Fibroblast of lung (primary cell): ENCODE measurements at regions not wholly inside any gene's neighbourhood (a gene's known extent, or its start where the extent isn't known, plus 50 kb on each side); places are given as distances from the start of the nearest gene placed in this dataset.

ENCODE experiments used
- DNase-seq, 2 donors: peaks; one replicate each; pipeline versions ENCODE4 v3.0.0 to v3.0.0-alpha.2; 2010; ENCODE audit warnings: low read depth in 2 of 2
- H2AFZ ChIP-seq: 2 replicates; pipeline ENCODE4 v1.5.1; 2012; ENCODE audit warnings: low read length, control low read depth, inconsistent platforms
- H3K27ac ChIP-seq: 2 replicates; pipeline ENCODE4 v1.5.1; 2011; ENCODE audit warnings: low read length, control low read depth; ENCODE audit not compliant: insufficient read depth
- H3K27me3 ChIP-seq: 2 replicates; pipeline ENCODE4 v1.5.1; 2011; ENCODE audit warnings: mild to moderate bottlenecking, low read length; ENCODE audit not compliant: control insufficient read depth, insufficient read depth
- H3K36me3 ChIP-seq: 2 replicates; pipeline ENCODE4 v1.5.1; 2011; ENCODE audit warnings: low read length; ENCODE audit not compliant: control insufficient read depth, insufficient read depth
- H3K4me1 ChIP-seq: 2 replicates; pipeline ENCODE4 v1.5.1; 2011; ENCODE audit warnings: low read length; ENCODE audit not compliant: control insufficient read depth, insufficient read depth; ENCODE audit errors: extremely low read depth
- H3K4me2 ChIP-seq: 2 replicates; pipeline ENCODE4 v1.5.1; 2011; ENCODE audit warnings: low read length, control low read depth; ENCODE audit not compliant: insufficient read depth; ENCODE audit errors: extremely low read depth
- H3K4me3 ChIP-seq, 4 experiments: fragments of 200-600 bp in 1 of 4; sonication (generic) in 1 of 4; replicated peaks in 1 of 4; 2 replicates each; pipeline ENCODE4 v1.5.1; 2011 to 2016; ENCODE audit warnings: low read length in 4 of 4, low read depth in 3 of 4, mild to moderate bottlenecking in 3 of 4, control low read depth in 2 of 4, inconsistent platforms in 1 of 4, mixed read lengths in 1 of 4; ENCODE audit not compliant: insufficient read depth in 1 of 4; ENCODE audit errors: control extremely low read depth in 1 of 4
- H3K79me2 ChIP-seq: 2 replicates; pipeline ENCODE4 v1.5.1; 2012; ENCODE audit warnings: mild to moderate bottlenecking, low read length, inconsistent platforms; ENCODE audit not compliant: control insufficient read depth, insufficient read depth
- H3K9ac ChIP-seq: 2 replicates; pipeline ENCODE4 v1.5.1; 2011; ENCODE audit warnings: mild to moderate bottlenecking, low read length, control low read depth; ENCODE audit not compliant: insufficient read depth
- H3K9me3 ChIP-seq: 2 replicates; pipeline ENCODE4 v1.5.1; 2012; ENCODE audit warnings: low read depth, low read length; ENCODE audit not compliant: control insufficient read depth, insufficient read depth
- H4K20me1 ChIP-seq: 2 replicates; pipeline ENCODE4 v1.5.1; 2011; ENCODE audit warnings: low read length; ENCODE audit not compliant: control insufficient read depth, insufficient read depth; ENCODE audit errors: extremely low read depth
- EZH2 ChIP-seq: IDR thresholded peaks from 2 replicates; pipeline ENCODE4 v1.5.1; 2012; ENCODE audit warnings: low read length, control low read depth, mild to moderate bottlenecking; ENCODE audit errors: missing control alignments
- TF ChIP-seq, protein P1 (sequence below), 2 donors: IDR thresholded peaks in 1 of 2; conservative IDR thresholded peaks in 1 of 2; 1 replicate in 1 of 2; 2 replicates in 1 of 2; pipeline ENCODE4 v1.5.1; 2011 to 2012; ENCODE audit warnings: low read length in 2 of 2, control low read depth in 1 of 2, inconsistent platforms in 1 of 2, low read depth in 1 of 2, mild to moderate bottlenecking in 1 of 2

DNA sequence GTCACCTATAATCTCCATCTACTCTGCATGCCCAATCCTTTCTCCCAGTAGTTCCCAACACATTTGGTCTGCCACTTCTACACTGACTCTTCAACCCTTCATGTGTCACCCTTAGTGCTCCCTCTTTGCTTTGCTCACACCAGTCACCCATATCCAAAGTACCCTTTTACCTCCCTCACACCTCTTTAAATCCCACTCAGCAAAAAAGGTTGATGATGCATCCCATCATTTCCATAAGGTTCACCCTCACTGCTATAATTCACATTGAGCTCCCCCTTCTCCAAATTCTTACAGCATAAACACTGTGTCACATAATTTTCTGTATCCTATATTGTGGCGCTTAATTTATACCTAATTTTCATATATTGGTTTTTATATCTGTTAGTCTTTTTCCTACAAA lies 83.8 kb upstream of the ATP1B1 start:
- H3K79me2 ChIP-seq = no peaks in the 10 kb centered on the region
- no peak overlapping the region for H3K9ac ChIP-seq
- H3K36me3 ChIP-seq = no peaks in the 10 kb centered on the region
- H3K27ac ChIP-seq = no peak overlapping the region
- TF ChIP-seq EZH2 = no peak
- TF ChIP-seq, protein P1, sequence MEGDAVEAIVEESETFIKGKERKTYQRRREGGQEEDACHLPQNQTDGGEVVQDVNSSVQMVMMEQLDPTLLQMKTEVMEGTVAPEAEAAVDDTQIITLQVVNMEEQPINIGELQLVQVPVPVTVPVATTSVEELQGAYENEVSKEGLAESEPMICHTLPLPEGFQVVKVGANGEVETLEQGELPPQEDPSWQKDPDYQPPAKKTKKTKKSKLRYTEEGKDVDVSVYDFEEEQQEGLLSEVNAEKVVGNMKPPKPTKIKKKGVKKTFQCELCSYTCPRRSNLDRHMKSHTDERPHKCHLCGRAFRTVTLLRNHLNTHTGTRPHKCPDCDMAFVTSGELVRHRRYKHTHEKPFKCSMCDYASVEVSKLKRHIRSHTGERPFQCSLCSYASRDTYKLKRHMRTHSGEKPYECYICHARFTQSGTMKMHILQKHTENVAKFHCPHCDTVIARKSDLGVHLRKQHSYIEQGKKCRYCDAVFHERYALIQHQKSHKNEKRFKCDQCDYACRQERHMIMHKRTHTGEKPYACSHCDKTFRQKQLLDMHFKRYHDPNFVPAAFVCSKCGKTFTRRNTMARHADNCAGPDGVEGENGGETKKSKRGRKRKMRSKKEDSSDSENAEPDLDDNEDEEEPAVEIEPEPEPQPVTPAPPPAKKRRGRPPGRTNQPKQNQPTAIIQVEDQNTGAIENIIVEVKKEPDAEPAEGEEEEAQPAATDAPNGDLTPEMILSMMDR (conservative IDR thresholded peaks at IDR 0.05 in 1 of 2, IDR thresholded peaks at IDR 0.05 in 1 of 2; ENCODE audit: low read depth in 1 of 2, low read length in 2 of 2) = no peak
- H3K4me1 ChIP-seq = no peaks in the 10 kb centered on the region
- no peak overlapping the region for H3K4me2 ChIP-seq
- no peak overlapping the region for H3K4me3 ChIP-seq
- H2AFZ ChIP-seq = no peak overlapping the region
- no peaks in the 10 kb centered on the region for H3K9me3 ChIP-seq
- no peak for DNase-seq
- H3K27me3 ChIP-seq = no peaks in the 10 kb centered on the region
- H4K20me1 ChIP-seq = no peaks in the 10 kb centered on the region

DNA sequence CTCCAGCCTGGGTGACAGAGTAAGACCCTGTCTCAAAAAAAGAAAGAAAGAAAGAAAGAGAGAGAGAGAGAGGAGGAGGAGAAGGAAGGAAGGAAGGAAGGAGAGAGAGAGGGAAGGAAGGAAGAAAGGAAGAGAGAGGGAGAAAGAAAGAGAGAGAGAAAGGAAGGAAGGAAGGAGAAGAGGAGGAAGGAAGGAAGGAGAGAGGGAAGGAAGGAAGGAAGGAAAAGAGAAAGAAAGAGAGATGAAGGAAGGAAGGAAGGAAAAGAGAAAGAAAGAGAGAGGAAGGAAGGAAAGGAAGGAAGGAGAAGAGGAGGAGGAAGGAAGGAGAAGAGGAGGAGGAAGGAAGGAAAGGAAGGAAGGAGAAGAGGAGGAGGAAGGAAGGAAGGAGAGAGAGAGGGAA lies 82.2 kb upstream of the ATP1B1 start:
- H3K4me2 ChIP-seq = no peak overlapping the region
- no peaks in the 10 kb centered on the region for H3K4me1 ChIP-seq
- H3K9ac ChIP-seq = no peak overlapping the region
- DNase-seq = no peak
- no peaks in the 10 kb centered on the region for H3K9me3 ChIP-seq
- H3K36me3 ChIP-seq = no peaks in the 10 kb centered on the region
- H3K79me2 ChIP-seq = no peaks in the 10 kb centered on the region
- TF ChIP-seq EZH2 = no peak
- TF ChIP-seq, protein P1 (conservative IDR thresholded peaks at IDR 0.05 in 1 of 2, IDR thresholded peaks at IDR 0.05 in 1 of 2; ENCODE audit: low read depth in 1 of 2, low read length in 2 of 2) = no peak
- no peak overlapping the region for H2AFZ ChIP-seq
- H3K27me3 ChIP-seq = no peaks in the 10 kb centered on the region
- H3K27ac ChIP-seq = no peak overlapping the region
- H3K4me3 ChIP-seq = no peak overlapping the region
- H4K20me1 ChIP-seq = no peaks in the 10 kb centered on the region

DNA sequence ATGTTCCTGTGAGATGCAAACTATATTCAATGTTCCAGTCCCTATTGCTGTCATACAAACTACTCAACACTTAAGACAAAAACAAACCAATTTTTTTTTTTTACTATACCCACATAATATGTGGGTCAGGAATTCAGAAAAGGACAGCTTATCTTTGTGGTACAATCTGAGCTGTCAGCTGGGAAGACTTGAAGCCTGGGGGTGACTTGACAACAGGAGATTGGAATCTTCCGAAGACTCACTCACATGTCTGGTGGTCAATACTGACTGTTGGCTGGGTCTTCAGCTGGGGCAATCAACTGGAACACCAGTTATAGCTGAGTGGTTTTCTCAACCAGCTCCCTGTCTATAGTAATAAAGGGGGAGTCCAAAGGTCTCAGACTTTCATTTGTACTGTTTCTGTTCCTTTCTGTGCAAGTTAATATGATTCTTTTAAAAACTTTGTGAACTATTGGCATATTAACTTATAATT lies 81.7 kb upstream of the ATP1B1 start:
- no peak for TF ChIP-seq EZH2
- TF ChIP-seq, protein P1 (conservative IDR thresholded peaks at IDR 0.05 in 1 of 2, IDR thresholded peaks at IDR 0.05 in 1 of 2; ENCODE audit: low read depth in 1 of 2, low read length in 2 of 2) = no peak
- Histone ChIP-seq H3K36me3 (no peaks in the 10 kb centered on the region), H3K79me2 (no peaks in the 10 kb centered on the region), H3K9me3 (no peaks in the 10 kb centered on the region), H3K4me3 (no peak overlapping the region), H3K9ac (no peak overlapping the region), H3K4me1 (no peaks in the 10 kb centered on the region), H3K27me3 (no peaks in the 10 kb centered on the region), H2AFZ (no peak overlapping the region), H4K20me1 (no peaks in the 10 kb centered on the region), H3K27ac (no peak overlapping the region), H3K4me2 (no peak overlapping the region)
- no peak for DNase-seq
